HG02970 (cell line): ENCODE measurements at regions not wholly inside any gene's neighbourhood (a gene's known extent, or its start where the extent isn't known, plus 50 kb on each side); places are given as distances from the start of the nearest gene placed in this dataset.
"Not testable (repeated sequence)": the region's sequence is repeated elsewhere in the genome, so short reads cannot be mapped to it uniquely, and the experiment has no call there.

Experiments
- ATAC-seq: cut with Tn5 transposase; IDR thresholded peaks from one replicate; pipeline ENCODE4 v1.9.1; 2021; ENCODE audit warnings: mild to moderate bottlenecking, moderate library complexity, moderate number of reproducible peaks; ENCODE audit not compliant: unreplicated experiment, low FRiP score

DNA sequence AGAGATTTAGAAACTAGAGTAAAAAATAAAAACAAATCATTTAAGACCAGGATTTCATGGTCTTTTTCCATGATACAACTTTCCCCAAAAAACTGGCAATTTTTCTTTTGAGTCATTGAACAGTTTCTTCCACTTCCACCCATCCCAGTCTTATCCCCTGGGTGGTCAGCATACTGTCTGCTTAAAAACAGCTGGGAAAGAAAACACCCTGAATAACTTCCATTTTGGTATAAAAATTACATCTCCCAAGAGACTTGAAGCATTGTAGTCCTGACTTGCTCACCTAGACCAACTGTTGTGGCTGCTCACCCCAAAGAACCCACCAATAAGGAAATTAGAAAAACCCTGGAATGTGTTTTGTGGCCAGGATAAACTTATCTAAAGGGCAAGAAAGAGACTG, 731.3 kb downstream of the NR2F1-AS1 start:
- no peak for ATAC-seq

DNA sequence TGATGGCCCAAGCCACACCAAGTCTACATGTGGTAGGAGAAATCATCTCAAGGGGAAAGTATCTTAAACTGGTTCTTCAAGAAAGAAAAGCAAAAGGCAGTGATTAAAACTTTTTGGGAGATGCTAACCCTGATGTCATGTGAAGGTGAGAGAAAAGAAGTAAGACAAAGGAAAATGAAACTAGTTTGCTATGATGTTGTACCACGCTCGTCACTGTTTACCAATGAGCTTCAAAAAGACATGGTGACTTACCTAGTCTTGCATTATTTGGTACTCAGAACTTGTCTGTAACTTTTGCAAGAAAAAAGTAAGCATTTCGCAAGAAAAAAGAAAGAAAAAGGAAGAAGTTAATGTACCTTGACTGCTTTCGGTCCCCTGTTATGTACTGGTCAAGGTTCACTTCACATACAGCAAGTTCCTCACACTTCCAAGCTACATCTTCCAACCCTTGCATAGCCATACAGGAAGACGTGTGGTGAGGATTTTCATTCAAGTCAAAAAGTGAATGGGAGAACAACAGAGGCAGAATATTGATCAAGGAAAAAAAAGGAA, 739.3 kb downstream of the NR2F1-AS1 start:
- ATAC-seq = no peak

DNA sequence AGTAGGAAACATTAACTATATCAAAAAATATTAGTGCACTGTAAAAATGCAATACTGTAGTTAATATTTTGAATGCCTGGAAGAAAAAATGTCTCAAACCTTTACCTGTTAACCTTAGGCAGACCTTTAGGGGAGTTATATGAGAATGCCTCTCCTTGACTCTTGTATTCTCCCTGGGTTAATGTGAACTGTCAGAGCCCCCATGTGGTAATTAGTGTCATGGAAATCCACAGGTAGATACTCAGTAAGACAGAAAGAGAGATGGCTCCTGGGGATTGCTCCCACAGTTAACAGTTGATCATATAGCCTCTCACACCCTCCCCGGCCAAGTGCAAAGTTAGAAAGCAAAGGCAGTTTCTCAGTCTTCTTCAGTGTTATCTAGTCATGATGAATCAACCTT, 742.8 kb downstream of the NR2F1-AS1 start:
- no peak for ATAC-seq

DNA sequence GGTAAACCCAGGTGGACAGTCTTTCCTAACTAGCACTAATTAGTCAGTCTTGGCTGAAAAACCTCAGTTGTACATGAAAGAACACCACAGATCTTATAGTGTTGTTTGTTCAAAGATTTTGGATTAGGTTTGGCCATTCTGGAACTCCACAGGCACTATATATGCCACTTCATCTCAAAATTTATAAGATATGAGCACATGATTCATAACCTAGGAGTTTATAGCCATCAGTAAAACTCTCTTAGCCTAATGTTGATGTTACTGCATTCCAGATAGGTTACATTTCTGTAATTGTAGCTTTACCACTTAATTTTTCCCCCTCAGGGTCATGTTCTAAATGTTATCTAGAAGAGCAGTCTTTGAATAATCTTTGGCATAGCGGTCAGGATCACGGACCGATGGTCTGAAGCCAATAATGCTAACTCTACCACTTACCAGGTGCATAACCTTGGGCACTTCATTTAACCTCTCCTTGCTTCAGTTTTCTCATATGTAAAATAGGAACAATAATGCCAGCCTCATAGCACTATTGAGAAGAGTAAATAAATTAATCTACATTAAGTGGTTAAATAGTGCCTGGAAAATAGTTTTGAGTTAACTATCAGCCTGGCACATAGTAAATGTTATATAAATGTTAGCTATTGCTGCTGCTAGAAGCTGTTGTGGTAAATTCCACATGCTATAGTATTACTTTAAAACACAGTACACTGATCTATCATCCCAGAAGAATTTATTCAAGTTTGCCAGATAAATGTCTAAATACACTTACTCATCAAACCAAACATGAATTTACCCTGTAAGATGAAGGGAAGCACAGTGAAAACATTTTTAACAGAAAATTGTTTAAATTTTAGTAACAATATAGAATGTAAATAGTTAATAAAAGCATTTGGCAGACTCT, 743.9 kb downstream of the NR2F1-AS1 start:
- no peak for ATAC-seq

DNA sequence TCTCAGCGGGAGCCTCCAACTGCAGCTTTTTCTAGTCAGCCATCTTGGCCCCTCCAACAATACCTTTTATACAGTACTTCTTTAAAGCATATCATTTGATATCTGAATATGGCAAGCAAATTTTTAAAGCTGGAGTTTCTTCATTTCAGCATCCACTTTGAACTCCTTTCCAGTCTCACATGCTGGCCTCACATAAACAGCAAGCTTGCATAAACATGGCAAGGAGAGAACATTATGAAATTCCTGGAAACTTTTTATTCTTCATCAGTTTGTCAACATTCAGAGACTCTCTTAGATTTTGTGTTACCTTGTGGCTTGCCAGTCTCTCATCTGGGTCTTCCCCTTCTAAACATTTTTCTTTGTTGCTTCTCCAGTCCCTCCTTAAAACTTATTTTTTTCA, 745.3 kb downstream of the NR2F1-AS1 start:
- no peak for ATAC-seq

DNA sequence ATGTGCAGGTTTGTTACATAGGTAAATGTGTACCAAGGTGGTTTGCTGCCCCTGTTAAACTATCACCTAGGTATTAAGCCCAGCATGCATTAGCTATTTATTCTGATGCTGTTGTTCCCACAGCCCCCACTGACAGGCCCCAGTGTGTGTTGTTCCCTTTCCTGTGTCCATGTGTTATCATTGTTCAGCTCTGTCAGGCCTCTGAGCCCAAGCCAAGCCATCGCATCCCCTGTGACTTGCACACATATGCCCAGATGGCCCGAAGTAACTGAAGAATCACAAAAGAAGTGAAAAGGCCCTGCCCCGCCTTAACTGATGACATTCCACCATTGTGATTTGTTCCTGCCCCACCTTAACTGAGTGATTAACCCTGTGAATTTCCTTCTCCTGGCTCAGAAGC, 757.5 kb downstream of the NR2F1-AS1 start:
- not testable (repeated sequence) for ATAC-seq

DNA sequence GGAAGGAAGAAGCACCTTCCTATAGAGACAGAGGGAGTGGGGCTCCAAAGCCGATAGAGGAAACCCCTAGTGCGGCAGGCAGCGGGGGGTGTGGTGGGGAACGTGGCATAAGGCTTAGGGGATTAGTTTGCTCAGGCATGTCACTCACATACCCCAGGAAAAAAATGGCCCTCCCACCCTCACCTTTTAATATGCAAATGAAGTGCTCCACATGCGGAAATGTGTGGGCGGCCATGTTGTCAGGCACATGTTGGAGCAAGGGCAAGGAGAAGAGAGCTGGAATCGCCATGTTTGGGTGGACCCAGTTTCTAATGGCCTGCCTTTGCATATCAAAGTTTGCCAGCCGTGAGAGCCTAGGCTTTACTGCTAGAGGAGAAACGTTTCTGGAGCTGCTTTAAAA, 758.8 kb downstream of the NR2F1-AS1 start:
- no peak for ATAC-seq

DNA sequence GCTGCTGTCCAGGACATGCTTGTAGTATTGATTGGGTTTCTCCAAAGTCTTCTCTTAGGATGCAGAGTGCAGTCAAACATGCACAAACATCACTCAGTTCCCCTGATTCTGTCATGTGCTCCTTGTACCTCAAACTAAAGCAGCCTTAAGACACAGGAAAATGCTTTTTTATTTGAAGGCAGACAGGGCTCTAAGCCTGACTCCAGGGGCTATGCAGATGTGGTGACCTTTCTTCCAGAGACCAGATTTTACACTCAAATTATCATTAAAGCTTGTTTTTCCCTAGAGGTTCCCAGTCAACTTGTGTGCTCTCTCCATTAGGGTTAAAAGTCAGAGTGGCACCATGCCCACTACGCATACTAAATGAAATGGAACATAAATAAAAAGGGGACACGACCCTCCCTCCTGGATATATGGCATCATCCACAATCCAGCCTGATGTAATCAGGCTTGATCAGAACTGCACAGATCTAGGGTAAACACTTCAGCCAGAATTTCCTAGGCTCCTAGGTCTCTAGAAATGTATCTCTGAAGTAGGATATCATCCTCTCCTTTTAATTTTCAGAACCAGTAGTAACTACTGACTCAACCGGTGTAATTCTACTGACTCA, 771.1 kb downstream of the NR2F1-AS1 start:
- no peak for ATAC-seq

DNA sequence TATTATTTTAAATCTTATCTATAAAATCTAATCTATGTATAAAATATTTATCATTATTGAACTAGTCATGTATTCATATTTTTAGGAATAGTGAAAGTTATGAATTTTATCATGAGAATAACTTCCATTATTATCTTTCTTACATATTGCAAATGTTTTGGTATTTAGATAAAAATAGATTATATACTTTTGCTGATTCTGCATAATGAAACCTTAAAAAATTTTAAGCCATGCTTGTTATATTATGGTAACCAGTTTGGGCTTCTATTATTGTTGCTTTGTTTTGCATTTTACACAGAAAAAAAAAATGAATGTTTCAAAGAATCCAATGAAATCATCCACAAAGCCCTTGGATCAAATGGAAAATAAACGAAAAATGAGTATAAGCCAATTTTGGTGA, 772.5 kb downstream of the NR2F1-AS1 start:
- ATAC-seq = no peak

DNA sequence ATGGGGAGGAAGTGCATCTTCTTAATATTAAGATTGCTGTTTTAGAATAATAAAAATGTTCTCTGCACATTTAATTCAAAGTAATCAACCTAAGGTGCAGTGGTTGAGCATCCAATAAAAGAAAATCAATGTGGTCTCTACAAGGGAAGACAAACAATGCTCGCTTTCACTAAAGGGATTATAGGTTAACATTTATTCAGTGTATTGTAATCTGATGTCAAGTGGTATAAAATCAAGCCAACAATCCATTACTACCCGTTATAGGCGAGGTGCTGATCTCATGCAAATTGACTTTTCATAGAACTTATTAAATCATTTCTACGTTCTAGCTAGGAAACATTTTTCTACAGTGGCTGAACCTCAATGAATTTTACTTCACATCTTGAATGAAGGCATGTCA, 773.9 kb downstream of the NR2F1-AS1 start:
- ATAC-seq = no peak

DNA sequence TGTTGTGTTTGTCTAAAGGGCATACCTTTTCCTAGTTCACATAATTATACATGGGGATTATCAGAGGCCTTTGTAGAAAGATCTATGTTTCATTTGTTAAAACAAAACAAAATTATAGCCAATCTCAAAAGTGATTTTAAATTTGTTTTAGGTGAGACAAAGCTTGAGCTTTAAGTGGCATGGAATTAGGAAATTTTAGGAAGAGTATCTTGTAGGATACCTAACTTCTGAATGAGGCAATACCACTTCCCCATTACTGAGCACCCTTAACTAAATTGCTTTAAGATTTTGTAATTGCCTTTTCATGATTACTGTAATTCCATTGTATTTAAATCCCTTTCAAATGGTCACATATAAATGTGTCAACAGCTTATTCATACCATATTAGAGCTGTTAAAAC, 775.6 kb downstream of the NR2F1-AS1 start:
- no peak for ATAC-seq

DNA sequence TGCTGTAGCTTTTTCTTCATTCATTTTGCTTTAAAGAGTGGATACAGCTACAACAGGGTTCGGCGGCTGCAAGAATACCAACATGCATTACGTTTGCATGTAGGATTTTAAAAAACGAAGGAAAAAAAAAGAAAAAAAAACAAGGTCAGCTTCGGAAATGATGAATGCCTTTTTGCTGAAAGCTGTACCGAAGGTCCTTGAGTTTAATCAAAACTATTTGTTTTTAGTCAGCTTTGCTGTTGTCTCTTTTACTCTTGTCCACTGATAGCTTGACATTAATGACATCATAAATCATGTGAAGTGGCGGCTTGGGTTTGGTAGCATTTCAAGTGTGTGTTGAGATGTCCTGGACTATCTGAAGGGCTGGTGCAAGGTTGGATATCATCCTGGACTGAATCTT, 779.1 kb downstream of the NR2F1-AS1 start:
- no peak for ATAC-seq

DNA sequence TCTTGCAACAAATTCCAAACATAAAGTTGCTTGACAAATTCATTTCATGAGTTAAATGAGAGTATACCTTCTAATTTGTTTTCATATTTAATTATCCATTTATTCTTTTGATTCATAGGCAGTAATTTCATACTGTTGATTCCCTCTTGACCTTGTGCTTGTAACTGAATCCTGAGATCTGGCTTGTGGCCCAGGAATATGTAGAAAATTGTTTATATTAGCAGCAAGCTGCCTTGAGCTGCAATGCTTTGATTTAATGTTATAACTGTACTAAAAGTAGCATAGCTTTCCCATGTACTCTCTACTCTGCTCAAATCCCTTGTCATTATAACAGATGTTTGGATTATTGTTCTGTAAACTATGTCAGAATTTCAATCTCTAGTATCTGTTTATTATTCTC, 780.7 kb downstream of the NR2F1-AS1 start:
- ATAC-seq = no peak

DNA sequence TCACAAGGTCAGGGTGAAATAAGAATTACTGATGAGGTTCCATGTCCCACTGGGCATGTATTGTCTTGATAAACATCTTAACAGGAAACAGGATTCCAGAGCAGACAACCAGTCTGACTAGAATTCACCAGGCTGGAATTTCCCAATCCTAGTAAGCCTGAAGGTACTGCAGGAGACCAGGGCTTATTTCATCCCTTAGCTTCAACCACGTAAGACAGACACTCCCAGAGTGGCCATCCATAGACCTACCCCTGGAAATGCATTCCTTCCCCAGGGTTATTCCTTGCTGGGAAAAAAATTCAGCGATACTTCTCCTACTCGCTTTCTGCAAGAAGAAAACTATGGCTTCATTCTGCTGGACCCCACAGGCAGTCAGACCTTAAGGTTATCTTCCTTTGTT, 785.4 kb downstream of the NR2F1-AS1 start:
- ATAC-seq = no peak

DNA sequence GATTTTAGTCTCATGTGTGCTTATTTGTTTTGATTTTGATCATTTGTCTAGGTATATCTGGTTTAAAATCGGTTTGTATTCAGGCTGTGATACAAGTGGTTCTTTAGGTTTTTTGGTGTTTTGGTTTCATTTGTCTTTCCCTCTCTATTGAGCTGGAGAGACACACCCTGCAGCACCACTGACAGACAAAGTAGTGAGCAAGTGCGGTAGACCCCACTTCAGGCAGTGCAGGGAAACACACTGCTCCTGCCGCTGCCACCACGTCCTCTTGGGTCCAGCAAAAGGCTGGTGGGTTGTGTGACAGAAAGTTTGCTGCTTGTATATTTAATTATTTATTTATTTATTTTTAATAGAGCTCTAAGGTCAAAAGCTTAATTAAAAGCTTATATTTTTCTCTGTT, 801.0 kb downstream of the NR2F1-AS1 start:
- ATAC-seq = no peak

DNA sequence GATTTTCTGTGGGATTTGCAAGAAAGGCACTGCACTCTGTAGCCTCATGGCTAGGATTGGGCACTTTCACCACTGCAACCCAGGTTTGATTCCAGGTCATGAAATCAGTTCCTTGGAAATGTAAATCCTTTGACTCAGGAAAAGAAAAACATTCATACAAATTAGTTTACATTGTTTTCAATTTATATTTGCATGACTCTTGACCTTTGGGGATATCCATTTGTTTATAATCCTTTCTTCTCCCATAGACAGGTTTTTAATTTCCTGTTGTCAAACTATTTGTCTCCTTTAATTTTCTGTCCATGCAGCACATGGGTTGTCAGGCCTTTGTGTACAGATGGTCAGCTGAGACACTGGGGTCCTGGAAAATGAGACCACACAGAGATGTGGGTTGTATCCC, 801.5 kb downstream of the NR2F1-AS1 start:
- ATAC-seq = no peak

DNA sequence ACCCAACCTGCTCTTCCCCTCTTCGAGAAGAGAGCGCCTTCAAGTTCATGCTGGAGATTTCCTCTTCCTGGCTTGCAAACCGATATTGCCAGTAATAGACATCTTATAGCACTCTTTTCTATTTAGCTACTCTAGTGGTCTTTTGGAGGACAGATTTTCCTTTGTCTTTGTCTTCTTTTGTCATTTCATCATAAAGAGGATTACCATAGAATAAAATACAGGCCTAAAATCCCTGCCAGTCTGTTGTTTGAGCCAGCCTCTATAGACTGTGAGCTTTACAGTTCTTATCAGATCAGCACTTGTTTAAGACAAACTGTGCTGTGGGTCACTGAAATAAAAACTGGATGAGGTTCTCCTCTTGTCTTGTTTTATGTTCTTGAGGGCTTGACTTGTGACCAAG, 802.8 kb downstream of the NR2F1-AS1 start:
- ATAC-seq = no peak

DNA sequence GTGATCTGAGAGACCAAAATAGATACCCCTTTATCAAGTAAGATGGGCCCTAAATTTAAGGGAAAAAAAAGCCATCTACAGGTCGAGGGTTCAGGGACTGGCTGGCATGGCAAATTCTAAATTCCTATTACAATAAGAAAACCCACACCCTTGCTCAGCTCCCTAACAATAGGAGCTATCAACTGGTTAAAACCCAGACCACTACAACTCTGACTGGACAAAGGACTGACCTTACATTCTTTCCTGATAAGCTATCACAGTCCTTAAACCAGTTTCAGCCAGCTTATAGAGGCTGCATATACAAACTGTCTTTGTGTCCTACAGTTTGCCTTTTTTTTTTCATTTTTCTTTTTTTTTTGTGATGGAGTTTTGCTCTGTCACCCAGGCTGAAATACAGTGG, 803.6 kb downstream of the NR2F1-AS1 start:
- ATAC-seq = no peak

DNA sequence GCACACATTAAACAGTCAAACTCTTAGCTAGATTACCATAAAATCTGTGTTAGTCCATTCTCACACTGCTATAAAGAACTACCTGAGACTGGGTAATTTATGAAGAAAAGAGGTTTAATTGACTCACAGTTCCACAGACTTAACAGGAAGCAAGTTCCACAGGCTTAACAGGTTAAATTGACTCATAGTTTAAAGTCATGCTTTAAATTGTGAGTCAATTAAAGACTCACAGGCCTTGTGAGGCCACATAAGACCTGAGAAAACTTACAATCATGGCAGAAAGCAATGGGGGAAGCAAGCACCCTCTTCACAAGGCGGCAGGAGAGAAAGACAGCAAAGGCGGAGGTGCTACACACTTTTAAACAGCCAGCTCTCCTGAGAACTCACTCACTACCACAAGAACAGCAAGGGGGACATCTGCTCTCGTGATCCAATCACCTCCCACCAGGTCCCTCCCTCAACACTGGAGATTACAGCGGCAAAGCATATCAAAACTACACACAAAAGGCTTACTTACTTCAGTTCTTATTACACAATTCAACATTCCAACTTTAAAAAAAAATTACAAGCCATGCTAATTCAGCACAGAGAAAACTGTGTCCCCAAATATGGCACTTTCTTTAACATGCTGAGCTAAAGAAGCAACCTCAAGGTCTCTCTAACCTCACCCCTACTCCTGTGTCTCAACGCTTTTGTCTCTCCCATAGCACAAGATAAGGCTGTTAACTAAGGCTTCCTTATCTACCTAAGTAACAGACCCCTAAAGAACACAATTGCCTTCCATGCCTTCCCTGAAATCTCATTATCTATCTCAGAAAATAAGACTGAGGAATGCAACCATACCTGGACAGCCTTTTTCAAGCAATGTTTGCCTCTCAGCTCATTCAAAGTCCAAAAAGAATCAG, 805.1 kb downstream of the NR2F1-AS1 start:
- ATAC-seq = no peak

DNA sequence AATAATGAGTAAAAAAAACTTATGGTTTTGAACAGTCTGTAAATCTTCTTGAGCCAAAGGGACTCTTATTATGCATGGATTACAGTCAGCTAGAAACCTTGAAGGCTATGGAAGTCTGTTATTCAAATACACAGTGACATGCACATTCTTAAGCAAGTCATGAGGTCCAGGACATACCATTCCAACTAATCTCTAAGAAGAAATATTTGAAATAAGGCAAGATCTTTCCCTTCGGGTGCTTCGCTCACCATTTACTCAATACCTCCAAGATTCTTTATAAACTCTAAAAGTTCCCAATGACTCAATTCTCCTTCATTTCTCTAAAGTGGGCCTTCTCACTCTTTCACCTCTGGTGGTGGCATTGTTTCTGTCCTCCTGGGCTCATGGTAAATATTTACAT, 811.0 kb downstream of the NR2F1-AS1 start:
- ATAC-seq = no peak

DNA sequence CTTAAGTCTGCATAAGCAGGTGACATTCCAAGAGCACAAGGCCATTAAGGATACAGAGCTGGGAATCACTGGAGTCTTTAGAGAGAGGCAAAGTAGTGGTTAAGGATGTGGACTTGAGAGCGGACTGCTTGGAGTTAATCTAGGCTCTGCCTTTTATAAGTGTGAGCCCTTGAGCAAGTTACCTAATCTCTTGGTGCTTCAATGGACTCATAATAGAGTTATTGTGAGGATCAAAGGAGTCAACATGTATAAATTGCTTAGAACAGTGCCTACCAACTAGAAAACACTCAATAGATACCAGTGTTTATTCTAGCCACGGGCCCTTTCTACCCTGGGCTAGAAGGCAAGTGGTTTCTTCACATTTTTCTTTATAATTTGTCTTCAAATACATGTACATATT, 819.4 kb downstream of the NR2F1-AS1 start:
- ATAC-seq = no peak
